ENCODE measurements at regions not wholly inside any gene's neighbourhood (a gene's known extent, or its start where the extent isn't known, plus 50 kb on each side); places are given as distances from the start of the nearest gene placed in this dataset.

DNA sequence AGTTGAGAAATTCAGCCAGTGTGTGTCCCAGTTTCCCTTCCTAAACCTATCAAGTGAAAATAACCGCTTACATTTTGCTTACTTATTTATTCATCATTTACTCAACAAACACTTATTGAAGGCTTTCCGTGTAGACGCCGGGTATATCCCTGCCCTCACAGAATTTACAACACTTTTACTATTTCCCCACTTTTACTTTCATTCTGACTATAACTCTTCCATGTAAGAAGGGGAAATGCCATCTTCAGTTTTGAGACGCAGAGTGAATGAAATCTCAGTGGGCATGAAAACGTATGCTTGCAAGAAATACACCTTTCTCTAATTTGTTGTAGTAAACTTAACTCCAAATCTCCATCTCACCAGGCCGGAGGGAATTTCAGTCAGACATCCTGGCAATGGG is 251.0 kb upstream of the CHAC2 start:
- TF ChIP-seq, protein P1, sequence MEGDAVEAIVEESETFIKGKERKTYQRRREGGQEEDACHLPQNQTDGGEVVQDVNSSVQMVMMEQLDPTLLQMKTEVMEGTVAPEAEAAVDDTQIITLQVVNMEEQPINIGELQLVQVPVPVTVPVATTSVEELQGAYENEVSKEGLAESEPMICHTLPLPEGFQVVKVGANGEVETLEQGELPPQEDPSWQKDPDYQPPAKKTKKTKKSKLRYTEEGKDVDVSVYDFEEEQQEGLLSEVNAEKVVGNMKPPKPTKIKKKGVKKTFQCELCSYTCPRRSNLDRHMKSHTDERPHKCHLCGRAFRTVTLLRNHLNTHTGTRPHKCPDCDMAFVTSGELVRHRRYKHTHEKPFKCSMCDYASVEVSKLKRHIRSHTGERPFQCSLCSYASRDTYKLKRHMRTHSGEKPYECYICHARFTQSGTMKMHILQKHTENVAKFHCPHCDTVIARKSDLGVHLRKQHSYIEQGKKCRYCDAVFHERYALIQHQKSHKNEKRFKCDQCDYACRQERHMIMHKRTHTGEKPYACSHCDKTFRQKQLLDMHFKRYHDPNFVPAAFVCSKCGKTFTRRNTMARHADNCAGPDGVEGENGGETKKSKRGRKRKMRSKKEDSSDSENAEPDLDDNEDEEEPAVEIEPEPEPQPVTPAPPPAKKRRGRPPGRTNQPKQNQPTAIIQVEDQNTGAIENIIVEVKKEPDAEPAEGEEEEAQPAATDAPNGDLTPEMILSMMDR (IDR thresholded peaks at IDR 0.05 in 4 of 5, conservative IDR thresholded peaks at IDR 0.05 in 1 of 5) = no peak
- no peak for TF ChIP-seq POLR2A (IDR thresholded peaks at IDR 0.05)

All from gastrocnemius medialis (tissue), 4 donors.